ENCODE measurements at regions not wholly inside any gene's neighbourhood (a gene's known extent, or its start where the extent isn't known, plus 50 kb on each side); places are given as distances from the start of the nearest gene placed in this dataset.
"Not testable (repeated sequence)": the region's sequence is repeated elsewhere in the genome, so short reads cannot be mapped to it uniquely, and the experiment has no call there.

- Histone ChIP-seq H3K27me3 (no peaks in the 10 kb centered on the region), H3K4me3 (no peak overlapping the region), H3K9me3 (no peaks in the 10 kb centered on the region), H3K36me3 (no peaks in the 10 kb centered on the region)
- DNase-seq, result no peak
Observed at GRCh38 chr14:104265918-104266630, 127.7 kb downstream of the KIF26A start.

- DNase-seq, result no peak
- no peaks in the 10 kb centered on the region for H3K9me3 ChIP-seq
- H3K27me3 ChIP-seq, result no peaks in the 10 kb centered on the region
- no peaks in the 10 kb centered on the region for H3K36me3 ChIP-seq
- H3K4me3 ChIP-seq, result no peak overlapping the region
Observed at GRCh38 chr14:104266631-104267575, 128.5 kb downstream of the KIF26A start.

GRCh38 chr14:104267895-104268294, 129.5 kb downstream of the KIF26A start:
- no peak for DNase-seq
- Histone ChIP-seq H3K36me3 (no peaks in the 10 kb centered on the region), H3K4me3 (no peak overlapping the region), H3K9me3 (no peaks in the 10 kb centered on the region), H3K27me3 (no peaks in the 10 kb centered on the region)

GRCh38 chr14:104268295-104268694, 129.9 kb downstream of the KIF26A start:
- Histone ChIP-seq H3K36me3 (no peaks in the 10 kb centered on the region), H3K4me3 (no peak overlapping the region), H3K9me3 (no peaks in the 10 kb centered on the region), H3K27me3 (no peaks in the 10 kb centered on the region)
- DNase-seq, result no peak

- no peak for DNase-seq
- Histone ChIP-seq H3K27me3 (no peaks in the 10 kb centered on the region), H3K36me3 (no peaks in the 10 kb centered on the region), H3K4me3 (no peak overlapping the region), H3K9me3 (no peaks in the 10 kb centered on the region)
Observed at GRCh38 chr14:104268725-104269436, 130.5 kb downstream of the KIF26A start.

GRCh38 chr14:104269511-104270241, 131.3 kb downstream of the KIF26A start:
- not testable (repeated sequence) for DNase-seq, H3K9me3 ChIP-seq

GRCh38 chr14:104271391-104271790, 133.0 kb downstream of the KIF26A start:
- H3K36me3 ChIP-seq, result no peaks in the 10 kb centered on the region

More at GRCh38 chr14:104269511-104270241, 131.3 kb downstream of the KIF26A start:
- not testable (repeated sequence) for H3K36me3 ChIP-seq, H3K27me3 ChIP-seq, H3K4me3 ChIP-seq

GRCh38 chr14:104274806-104275205, 136.4 kb downstream of the KIF26A start:
- Histone ChIP-seq H3K27me3 (no peaks in the 10 kb centered on the region), H3K9me3 (no peaks in the 10 kb centered on the region), H3K4me3 (no peak overlapping the region), H3K36me3 (no peaks in the 10 kb centered on the region)
- no peak for DNase-seq

More at GRCh38 chr14:104271391-104271790, 133.0 kb downstream of the KIF26A start:
- Histone ChIP-seq H3K9me3 (no peaks in the 10 kb centered on the region), H3K4me3 (no peak overlapping the region), H3K27me3 (no peaks in the 10 kb centered on the region)
- no peak for DNase-seq

- no peaks in the 10 kb centered on the region for H3K9me3 ChIP-seq
- no peaks in the 10 kb centered on the region for H3K27me3 ChIP-seq
- no peak overlapping the region for H3K4me3 ChIP-seq
- DNase-seq, result no peak
- H3K36me3 ChIP-seq, result no peaks in the 10 kb centered on the region
Observed at GRCh38 chr14:104277416-104278213, 139.2 kb downstream of the KIF26A start.

- DNase-seq, result no peak
- Histone ChIP-seq H3K9me3 (no peaks in the 10 kb centered on the region), H3K27me3 (no peaks in the 10 kb centered on the region), H3K36me3 (no peaks in the 10 kb centered on the region), H3K4me3 (no peak overlapping the region)
Observed at GRCh38 chr14:104278214-104278534, 139.8 kb downstream of the KIF26A start.

- H3K27me3 ChIP-seq, result no peaks in the 10 kb centered on the region
- no peak for DNase-seq
- no peak overlapping the region for H3K4me3 ChIP-seq
- H3K9me3 ChIP-seq, result no peaks in the 10 kb centered on the region
- H3K36me3 ChIP-seq, result no peaks in the 10 kb centered on the region
Observed at GRCh38 chr14:104280085-104280901, 141.9 kb downstream of the KIF26A start.

GRCh38 chr14:104280902-104281767, 142.7 kb downstream of the KIF26A start:
- H3K27me3 ChIP-seq, result no peaks in the 10 kb centered on the region
- no peak overlapping the region for H3K4me3 ChIP-seq
- DNase-seq, result no peak
- no peaks in the 10 kb centered on the region for H3K36me3 ChIP-seq
- no peaks in the 10 kb centered on the region for H3K9me3 ChIP-seq

GRCh38 chr14:104281768-104282301, 143.4 kb downstream of the KIF26A start:
- H3K9me3 ChIP-seq, result no peaks in the 10 kb centered on the region
- no peak for DNase-seq
- H3K4me3 ChIP-seq, result no peak overlapping the region
- H3K36me3 ChIP-seq, result no peaks in the 10 kb centered on the region
- no peaks in the 10 kb centered on the region for H3K27me3 ChIP-seq
